A549 (cell line): ENCODE measurements at regions not wholly inside any gene's neighbourhood (a gene's known extent, or its start where the extent isn't known, plus 50 kb on each side); places are given as distances from the start of the nearest gene placed in this dataset.
"Not testable (repeated sequence)": the region's sequence is repeated elsewhere in the genome, so short reads cannot be mapped to it uniquely, and the experiment has no call there.

Experiments used
- ATAC-seq, 2 experiments: fragments of 200-7000 bp in 1 of 2; fragments of >200 bp in 1 of 2; cut with Nextera tagmentation in 1 of 2; cut with Tn5 transposase in 1 of 2; 3 replicates each; pipeline versions ENCODE4 v1.8.0 to v1.9.1; 2018 to 2020; ENCODE audit warnings: mild to moderate bottlenecking in 1 of 2, moderate library complexity in 1 of 2
- CTCF ChIA-PET: fragments of 300-600 bp; sonication (Branson Sonifier 250); formaldehyde crosslinking; extraction: SDS; loops from one replicate; lab custom pipeline; 2021; ENCODE audit warnings: antibody characterized with exemption, inconsistent platforms; lab: Yijun Ruan, JAX
- POLR2A ChIA-PET: fragments of 350-600 bp; formaldehyde crosslinking; extraction: SDS; loops from one replicate; lab custom pipeline; 2021; ENCODE audit warnings: antibody characterized with exemption, inconsistent platforms; lab: Yijun Ruan, JAX
- DNase-seq, 2 experiments: peaks; one replicate each; pipeline versions ENCODE4 v3.0.0 to v3.0.0-alpha.2; 2011 to 2016; ENCODE audit warnings: low read depth in 1 of 2, low spot score in 1 of 2
- FAIRE-seq: peaks from 2 replicates; lab custom pipeline; 2011; peaks lifted over from hg19 to GRCh38; lab: Jason Lieb, UNC
- H3K27ac ChIP-seq, 2 experiments: fragments of >200 bp; sonication (Bioruptor Twin); formaldehyde crosslinking; 3 replicates each; pipeline ENCODE4 v1.5.1; 2016 to 2017
- H3K4me1 ChIP-seq: fragments of >200 bp; sonication (Bioruptor Twin); formaldehyde crosslinking; 3 replicates; pipeline ENCODE4 v1.6.1; 2016
- H3K4me2 ChIP-seq: fragments of >200 bp; sonication (Bioruptor Twin); formaldehyde crosslinking; 3 replicates; pipeline ENCODE4 v1.6.1; 2016
- H3K4me3 ChIP-seq: fragments of >200 bp; sonication (Bioruptor Twin); formaldehyde crosslinking; 3 replicates; pipeline ENCODE4 v1.5.1; 2016
- H3K9me3 ChIP-seq: fragments of >200 bp; sonication (Bioruptor Twin); formaldehyde crosslinking; 3 replicates; pipeline ENCODE4 v1.6.1; 2016
- JUN ChIP-seq, 2 experiments: fragments of >200 bp; sonication (Bioruptor Twin); formaldehyde crosslinking; IDR thresholded peaks; 2 replicates in 1 of 2; 3 replicates in 1 of 2; pipeline ENCODE4 v1.6.1; 2016 to 2017
- MAFK ChIP-seq: fragments of 450-650 bp; IDR thresholded peaks from 2 replicates; pipeline ENCODE4 v1.6.1; 2014; ENCODE audit not compliant: partially characterized antibody
- MAX ChIP-seq: IDR thresholded peaks from 2 replicates; pipeline ENCODE4 v1.6.1; 2012
- RAD21 ChIP-seq, 2 experiments: fragments of >200 bp in 1 of 2; sonication (Bioruptor Twin) in 1 of 2; formaldehyde crosslinking in 1 of 2; IDR thresholded peaks in 1 of 2; conservative IDR thresholded peaks in 1 of 2; 2 replicates in 1 of 2; 3 replicates in 1 of 2; pipeline ENCODE4 v1.6.1; 2012 to 2018; ENCODE audit warnings: inconsistent platforms in 1 of 2
- RNF2 ChIP-seq: fragments of 200-600 bp; sonication (generic); IDR thresholded peaks from 2 replicates; pipeline ENCODE4 v1.6.1; 2016; ENCODE audit warnings: low read depth, mild to moderate bottlenecking, antibody characterized with exemption, moderate library complexity, borderline replicate concordance
- ZNF302 ChIP-seq: fragments of 250-450 bp; sonication (Bioruptor Pico); IDR thresholded peaks from 2 replicates; pipeline ENCODE4 v1.9.0; 2021; ENCODE audit warnings: inconsistent platforms, mild to moderate bottlenecking, moderate library complexity
- ZSCAN20 ChIP-seq: fragments of 250-450 bp; sonication (Bioruptor Pico); IDR thresholded peaks from 2 replicates; pipeline ENCODE4 v1.8.0; 2022; ENCODE audit warnings: mild to moderate bottlenecking, moderate library complexity
- WGBS: methylation state at CpG from one replicate; pipeline ENCODE4 v1.1.6; 2017; ENCODE audit errors: missing lambda C conversion rate; 5-methylcytosine and 5-hydroxymethylcytosine counted together
- TF ChIP-seq, protein P1 (sequence below): IDR thresholded peaks from 2 replicates; pipeline ENCODE4 v1.6.1; 2012; ENCODE audit warnings: low read depth, borderline replicate concordance
- TF ChIP-seq, protein P2 (sequence below): fragments of 250-450 bp; sonication (Bioruptor Pico); IDR thresholded peaks from 2 replicates; pipeline ENCODE4 v1.5.0; 2020; ENCODE audit warnings: low read depth, mild to moderate bottlenecking, moderate library complexity
- TF ChIP-seq, protein P3 (sequence below): fragments of >200 bp; sonication (Bioruptor Twin); formaldehyde crosslinking; IDR thresholded peaks from 3 replicates; pipeline ENCODE4 v1.5.1; 2016

DNA sequence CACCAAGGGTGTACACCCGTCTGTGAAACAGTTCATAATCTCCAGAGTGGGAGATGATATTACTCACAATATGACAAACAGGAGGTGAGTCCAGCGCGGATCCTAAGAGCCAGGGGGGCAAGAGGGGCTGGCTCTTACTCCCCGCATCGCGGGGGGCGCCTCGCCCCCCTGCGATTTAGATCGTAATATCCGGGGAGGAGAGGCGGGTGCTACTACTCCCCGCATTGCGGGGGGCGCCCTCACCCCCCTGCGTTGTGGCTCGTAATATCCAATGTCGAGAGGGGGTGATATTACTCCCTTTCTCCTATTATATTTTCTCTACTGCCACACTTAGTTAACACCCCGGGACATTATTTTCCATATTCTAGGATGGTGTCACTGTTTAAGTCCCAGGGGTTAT lies 131.9 kb downstream of the ADRA2C start:
- ATAC-seq (no peak), DNase-seq (no peak), FAIRE-seq (no peak)
- Histone ChIP-seq H3K9me3 (no peaks in the 10 kb centered on the region), H3K4me3 (no peak overlapping the region), H3K4me2 (no peak overlapping the region), H3K27ac (no peak overlapping the region), H3K4me1 (no peaks in the 10 kb centered on the region)
- ChIA-PET CTCF (no interaction called here), POLR2A (no interaction called here)
- 59% methylated on average over 12 of the region's 19 CpGs for WGBS
- TF ChIP-seq, protein P1, sequence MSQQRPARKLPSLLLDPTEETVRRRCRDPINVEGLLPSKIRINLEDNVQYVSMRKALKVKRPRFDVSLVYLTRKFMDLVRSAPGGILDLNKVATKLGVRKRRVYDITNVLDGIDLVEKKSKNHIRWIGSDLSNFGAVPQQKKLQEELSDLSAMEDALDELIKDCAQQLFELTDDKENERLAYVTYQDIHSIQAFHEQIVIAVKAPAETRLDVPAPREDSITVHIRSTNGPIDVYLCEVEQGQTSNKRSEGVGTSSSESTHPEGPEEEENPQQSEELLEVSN: no peak
- TF ChIP-seq ZNF302 (CRISPR knock-in tag) (no peak), JUN (IDR thresholded peaks at IDR 0.05) (no peak), RNF2 (no peak), ZSCAN20 (CRISPR knock-in tag) (no peak), MAFK (no peak), MAX (no peak), RAD21 (conservative IDR thresholded peaks at IDR 0.05 in 1 of 2, IDR thresholded peaks at IDR 0.05 in 1 of 2) (no peak)
- TF ChIP-seq, protein P2, sequence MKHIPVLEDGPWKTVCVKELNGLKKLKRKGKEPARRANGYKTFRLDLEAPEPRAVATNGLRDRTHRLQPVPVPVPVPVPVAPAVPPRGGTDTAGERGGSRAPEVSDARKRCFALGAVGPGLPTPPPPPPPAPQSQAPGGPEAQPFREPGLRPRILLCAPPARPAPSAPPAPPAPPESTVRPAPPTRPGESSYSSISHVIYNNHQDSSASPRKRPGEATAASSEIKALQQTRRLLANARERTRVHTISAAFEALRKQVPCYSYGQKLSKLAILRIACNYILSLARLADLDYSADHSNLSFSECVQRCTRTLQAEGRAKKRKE (CRISPR knock-in tag): no peak
- TF ChIP-seq, protein P3, sequence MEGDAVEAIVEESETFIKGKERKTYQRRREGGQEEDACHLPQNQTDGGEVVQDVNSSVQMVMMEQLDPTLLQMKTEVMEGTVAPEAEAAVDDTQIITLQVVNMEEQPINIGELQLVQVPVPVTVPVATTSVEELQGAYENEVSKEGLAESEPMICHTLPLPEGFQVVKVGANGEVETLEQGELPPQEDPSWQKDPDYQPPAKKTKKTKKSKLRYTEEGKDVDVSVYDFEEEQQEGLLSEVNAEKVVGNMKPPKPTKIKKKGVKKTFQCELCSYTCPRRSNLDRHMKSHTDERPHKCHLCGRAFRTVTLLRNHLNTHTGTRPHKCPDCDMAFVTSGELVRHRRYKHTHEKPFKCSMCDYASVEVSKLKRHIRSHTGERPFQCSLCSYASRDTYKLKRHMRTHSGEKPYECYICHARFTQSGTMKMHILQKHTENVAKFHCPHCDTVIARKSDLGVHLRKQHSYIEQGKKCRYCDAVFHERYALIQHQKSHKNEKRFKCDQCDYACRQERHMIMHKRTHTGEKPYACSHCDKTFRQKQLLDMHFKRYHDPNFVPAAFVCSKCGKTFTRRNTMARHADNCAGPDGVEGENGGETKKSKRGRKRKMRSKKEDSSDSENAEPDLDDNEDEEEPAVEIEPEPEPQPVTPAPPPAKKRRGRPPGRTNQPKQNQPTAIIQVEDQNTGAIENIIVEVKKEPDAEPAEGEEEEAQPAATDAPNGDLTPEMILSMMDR: no peak
- TF ChIP-seq, all 56 proteins: peak for 0

DNA sequence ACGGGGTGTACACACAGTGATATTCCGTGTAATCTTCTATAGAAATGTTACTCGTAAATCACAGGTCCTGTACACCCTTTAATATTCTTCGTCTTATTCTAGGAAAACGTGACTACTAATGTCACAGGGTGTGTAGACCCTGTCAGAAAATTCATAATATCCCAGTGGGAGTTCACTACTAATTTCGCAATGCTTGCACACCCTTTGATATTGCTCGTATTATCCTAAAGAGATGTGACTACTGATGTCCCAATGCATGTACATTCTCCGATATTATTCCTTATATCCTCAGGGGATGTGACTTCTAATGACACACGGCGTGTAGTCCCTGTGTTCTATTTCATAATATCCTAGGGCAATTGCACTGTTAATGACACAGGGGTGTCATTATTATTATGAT lies 132.7 kb downstream of the ADRA2C start:
- H3K4me1 ChIP-seq, H3K4me3 ChIP-seq, DNase-seq, CTCF ChIA-PET, ATAC-seq, FAIRE-seq, H3K27ac ChIP-seq, H3K9me3 ChIP-seq, H3K4me2 ChIP-seq, POLR2A ChIA-PET: not testable (repeated sequence)
- 36% methylated on average over 10 of the region's 10 CpGs for WGBS

DNA sequence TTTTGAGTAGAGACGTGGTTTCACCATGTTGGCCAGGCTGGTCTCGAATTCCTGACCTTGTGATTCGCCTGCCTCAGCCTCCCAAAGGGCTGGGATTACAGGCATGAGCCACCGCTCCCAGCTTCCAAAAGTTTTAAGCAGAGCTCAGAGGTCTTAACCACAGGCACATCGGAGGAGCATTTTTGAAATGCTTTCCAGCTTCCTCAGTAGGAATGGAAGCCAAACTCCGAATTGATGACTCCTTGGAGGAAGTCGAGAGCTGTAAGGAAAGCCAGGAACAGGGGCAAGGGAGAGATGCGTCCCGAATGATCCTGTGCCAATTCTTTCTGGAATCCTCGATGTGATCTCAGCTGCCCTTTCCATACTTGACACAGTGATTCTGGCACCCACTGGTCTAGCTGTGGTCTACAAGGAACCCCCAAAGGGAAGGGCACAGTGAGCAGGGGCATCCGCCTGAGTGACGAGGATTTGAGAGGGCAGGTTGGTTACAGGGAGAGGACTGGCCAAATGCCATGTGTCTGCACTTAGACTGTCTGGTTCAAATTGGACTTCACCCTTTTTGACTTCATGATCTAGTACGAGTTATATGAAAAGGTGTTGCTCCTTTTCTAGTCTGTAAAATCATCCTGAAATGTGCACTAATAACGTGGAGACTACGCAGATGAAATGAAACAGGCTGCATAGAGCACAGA lies 138.2 kb downstream of the ADRA2C start:
- CTCF ChIA-PET, FAIRE-seq, ATAC-seq, H3K4me1 ChIP-seq, DNase-seq, H3K4me2 ChIP-seq, H3K27ac ChIP-seq, H3K9me3 ChIP-seq, POLR2A ChIA-PET, H3K4me3 ChIP-seq: not testable (repeated sequence)
- WGBS: 13% methylated on average over 8 of the region's 15 CpGs

GRCh38 chr4:3909616-3910015 lies 143.4 kb downstream of the ADRA2C start:
- H3K4me2 ChIP-seq, FAIRE-seq, H3K4me1 ChIP-seq, DNase-seq, POLR2A ChIA-PET, H3K9me3 ChIP-seq, H3K4me3 ChIP-seq, H3K27ac ChIP-seq, ATAC-seq, CTCF ChIA-PET: not testable (repeated sequence)
- WGBS: 20% methylated on average over 1 of the region's 3 CpGs

DNA sequence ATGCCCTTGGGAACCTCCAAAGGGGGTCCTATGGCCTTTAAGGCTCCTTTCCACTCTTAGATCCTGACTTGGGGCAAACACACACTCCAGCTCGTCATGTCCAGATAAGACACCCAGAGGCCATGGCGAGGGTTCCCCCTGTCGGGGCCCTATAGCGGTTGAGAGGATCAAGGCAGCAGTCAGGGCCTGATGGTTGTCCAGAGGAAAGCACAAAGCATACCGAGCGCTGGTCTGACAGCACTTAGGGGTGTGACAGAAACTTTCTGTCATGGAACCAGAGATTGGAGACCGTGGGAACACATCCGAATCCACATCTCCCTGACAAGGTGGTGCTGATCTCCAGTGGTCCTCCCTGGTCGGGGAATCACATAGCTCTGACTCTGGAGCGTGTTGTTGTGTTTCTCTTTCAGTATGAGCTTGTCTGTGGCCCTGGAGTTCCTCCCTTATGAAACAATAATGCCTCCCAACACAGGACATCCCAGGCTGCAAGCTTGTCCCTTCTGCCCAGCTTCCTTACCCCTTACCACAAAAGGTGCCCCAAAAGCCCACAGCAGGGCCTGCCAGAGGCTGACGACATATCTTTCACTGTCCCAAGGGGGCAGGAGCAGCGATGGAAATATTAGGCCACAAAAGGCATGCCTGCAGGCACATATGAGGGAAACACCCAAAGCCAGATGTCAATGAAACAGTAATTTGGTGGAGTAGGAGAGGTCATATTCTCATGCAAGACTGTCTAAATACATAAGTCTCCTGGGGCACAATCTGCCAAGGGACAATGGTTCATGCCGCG lies 144.2 kb downstream of the ADRA2C start:
- H3K9me3 ChIP-seq, DNase-seq, FAIRE-seq, ATAC-seq, CTCF ChIA-PET, H3K4me2 ChIP-seq, H3K4me1 ChIP-seq, H3K4me3 ChIP-seq, POLR2A ChIA-PET, H3K27ac ChIP-seq: not testable (repeated sequence)
- WGBS: 46% methylated on average over 11 of the region's 14 CpGs
